Fibroblast of pulmonary artery (primary cell): ENCODE measurements at regions not wholly inside any gene's neighbourhood (a gene's known extent, or its start where the extent isn't known, plus 50 kb on each side); places are given as distances from the start of the nearest gene placed in this dataset.

Experiments
- DNase-seq: peaks from one replicate; pipeline ENCODE4 v3.0.0-alpha.2; 2010; ENCODE audit warnings: low read depth
- H3K4me3 ChIP-seq: replicated peaks from 2 replicates; pipeline ENCODE4 v1.5.1; 2011; ENCODE audit warnings: low read depth, mild to moderate bottlenecking, control low read depth, low read length, moderate library complexity
- TF ChIP-seq, protein P1 (sequence below): IDR thresholded peaks from 2 replicates; pipeline ENCODE4 v1.5.1; 2011; ENCODE audit warnings: mild to moderate bottlenecking, control low read depth, low read length, inconsistent platforms; ENCODE audit errors: missing control alignments

DNA sequence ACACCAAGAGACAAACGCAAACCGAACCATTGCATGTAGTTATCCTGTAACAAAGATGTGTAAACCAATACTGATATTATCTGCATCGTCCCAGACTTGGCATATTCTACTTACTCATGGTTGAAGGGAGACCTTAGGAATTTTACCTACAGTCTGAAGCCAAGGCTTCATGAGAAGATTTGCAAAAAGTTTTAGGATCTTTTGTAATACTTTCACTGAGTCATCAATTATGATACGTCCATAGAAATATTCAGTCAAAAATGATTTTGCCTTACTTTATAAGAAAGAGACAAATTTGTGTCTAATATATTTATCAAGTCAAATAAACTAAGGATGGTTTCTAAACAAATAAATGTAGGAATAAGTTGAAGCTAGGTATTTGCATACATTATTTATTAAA, 1176.1 kb upstream of the ADGRL2 start:
- TF ChIP-seq, protein P1, sequence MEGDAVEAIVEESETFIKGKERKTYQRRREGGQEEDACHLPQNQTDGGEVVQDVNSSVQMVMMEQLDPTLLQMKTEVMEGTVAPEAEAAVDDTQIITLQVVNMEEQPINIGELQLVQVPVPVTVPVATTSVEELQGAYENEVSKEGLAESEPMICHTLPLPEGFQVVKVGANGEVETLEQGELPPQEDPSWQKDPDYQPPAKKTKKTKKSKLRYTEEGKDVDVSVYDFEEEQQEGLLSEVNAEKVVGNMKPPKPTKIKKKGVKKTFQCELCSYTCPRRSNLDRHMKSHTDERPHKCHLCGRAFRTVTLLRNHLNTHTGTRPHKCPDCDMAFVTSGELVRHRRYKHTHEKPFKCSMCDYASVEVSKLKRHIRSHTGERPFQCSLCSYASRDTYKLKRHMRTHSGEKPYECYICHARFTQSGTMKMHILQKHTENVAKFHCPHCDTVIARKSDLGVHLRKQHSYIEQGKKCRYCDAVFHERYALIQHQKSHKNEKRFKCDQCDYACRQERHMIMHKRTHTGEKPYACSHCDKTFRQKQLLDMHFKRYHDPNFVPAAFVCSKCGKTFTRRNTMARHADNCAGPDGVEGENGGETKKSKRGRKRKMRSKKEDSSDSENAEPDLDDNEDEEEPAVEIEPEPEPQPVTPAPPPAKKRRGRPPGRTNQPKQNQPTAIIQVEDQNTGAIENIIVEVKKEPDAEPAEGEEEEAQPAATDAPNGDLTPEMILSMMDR, result no peak
- DNase-seq, result no peak
- H3K4me3 ChIP-seq, result no peak overlapping the region

DNA sequence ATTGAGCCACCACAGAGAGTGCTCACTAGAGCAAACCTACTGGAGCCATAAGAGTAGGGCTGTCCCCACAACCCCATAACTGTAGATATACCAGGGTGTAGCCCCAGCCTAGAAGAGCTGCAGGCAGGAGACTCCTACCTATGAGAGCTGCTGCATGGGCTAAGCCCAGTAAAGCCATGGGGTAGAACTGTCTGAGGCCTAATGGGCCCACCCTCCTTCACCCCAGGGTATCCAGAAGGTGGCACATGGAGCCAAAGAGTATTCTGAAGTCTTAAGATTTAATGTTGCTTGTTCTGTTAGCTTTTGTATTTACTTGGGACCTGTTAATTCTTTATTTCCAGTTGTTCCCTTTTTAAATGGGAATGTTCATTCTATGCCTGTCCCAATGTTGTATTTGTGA, 1193.7 kb upstream of the ADGRL2 start:
- no peak for DNase-seq
- TF ChIP-seq, protein P1, result no peak

DNA sequence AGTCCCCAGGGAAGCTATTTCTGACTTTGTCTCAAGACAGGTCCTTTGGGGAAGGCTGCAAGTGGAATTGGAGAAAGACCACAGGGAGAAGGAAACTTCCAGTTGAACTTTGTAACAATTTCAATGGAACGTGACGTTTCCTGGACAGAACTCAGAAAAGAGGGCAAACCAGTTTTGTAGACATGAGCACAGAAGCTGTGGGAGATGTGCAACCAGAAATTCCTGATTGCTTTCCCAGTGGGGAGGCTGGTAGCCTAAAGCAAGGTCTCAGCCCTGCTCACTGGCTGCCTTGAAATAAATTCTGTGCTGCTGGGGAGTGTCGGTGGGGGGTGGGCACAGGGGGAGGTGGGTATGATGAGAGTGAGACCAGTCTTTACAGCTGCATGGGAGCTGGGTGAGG, 1206.7 kb upstream of the ADGRL2 start:
- no peak for DNase-seq
- TF ChIP-seq, protein P1, result no peak
- no peak overlapping the region for H3K4me3 ChIP-seq

More for the DNA sequence above, 1193.7 kb upstream of the ADGRL2 start:
- H3K4me3 ChIP-seq, result no peak overlapping the region

DNA sequence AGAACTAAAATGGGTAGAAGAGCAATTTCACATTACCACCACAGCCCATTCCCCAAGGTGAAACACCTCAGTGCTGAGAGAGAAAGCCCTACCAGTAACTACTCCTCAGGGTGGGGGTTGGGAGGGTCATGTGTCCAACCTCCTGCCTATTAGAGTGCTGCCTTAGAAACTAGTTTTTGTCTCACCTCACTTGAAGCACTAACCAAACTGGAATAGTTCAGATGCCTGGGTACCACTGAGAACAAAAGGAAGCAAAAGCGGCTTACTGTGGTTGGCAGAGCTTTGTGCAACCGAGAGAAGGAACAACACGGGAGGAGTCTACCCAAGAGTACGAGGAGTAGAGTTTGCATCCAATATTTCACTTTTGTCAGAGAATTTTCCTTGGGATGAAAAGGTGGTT, 1207.5 kb upstream of the ADGRL2 start:
- TF ChIP-seq, protein P1, result no peak
- no peak for DNase-seq
- no peak overlapping the region for H3K4me3 ChIP-seq

DNA sequence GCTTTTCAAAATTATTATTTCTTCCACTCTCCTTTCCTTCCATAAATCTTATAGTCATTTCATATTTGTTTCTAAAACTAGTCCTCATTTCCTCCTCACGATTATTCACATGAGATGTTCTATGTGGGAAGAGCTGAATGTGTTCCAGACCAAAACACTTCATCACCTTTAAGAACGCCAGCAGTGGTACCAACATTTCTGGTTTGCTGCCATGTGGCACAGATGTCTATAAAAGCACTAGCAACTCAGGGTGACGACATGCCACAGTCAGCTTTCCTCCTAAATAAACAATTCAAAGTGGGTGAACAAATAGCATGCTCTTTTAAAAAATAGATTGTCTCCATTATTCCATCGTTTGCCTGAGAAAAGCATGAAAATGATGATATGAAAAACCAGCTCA, 1217.8 kb upstream of the ADGRL2 start:
- no peak for DNase-seq
- TF ChIP-seq, protein P1, result no peak
- no peak overlapping the region for H3K4me3 ChIP-seq

DNA sequence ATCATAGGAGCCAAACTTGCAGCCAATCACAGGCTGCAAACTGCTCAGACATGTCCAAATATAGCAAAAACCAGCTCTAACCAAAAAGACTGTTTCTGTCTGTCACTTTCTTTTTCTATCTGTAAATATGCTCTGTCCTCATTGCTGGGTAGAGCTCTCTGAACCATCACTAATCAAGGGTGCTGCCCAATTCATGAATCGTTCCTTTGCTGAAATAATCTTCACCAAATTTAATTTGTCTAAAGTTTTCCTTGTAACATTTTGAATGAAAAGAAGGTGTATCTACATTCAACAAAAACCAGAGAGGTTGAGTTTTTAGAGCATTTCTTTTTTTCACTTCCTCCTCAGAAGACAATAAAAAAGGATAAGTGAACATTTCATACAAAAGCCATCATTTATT, 1221.7 kb upstream of the ADGRL2 start:
- no peak for DNase-seq
- H3K4me3 ChIP-seq, result no peak overlapping the region
- TF ChIP-seq, protein P1, result no peak

DNA sequence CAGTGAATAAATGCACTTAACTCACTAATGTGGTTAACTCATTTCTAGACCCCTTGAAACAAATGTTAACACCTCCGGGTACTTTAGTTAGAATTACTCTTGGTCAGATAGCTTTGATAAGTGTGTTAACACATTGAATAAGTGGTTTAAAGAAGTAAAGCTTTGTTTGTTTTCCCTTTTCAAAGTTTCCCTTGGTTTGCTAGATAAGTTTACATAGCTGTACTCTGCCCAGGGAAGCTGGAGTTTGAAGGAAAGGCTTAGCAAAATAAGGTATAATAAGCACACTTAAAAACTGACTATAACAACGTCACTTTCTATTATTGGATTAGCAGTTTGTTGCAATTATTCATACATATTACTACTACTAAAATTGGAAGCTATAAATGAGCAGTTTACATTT, 1233.9 kb upstream of the ADGRL2 start:
- no peak for DNase-seq
- H3K4me3 ChIP-seq, result no peak overlapping the region
- TF ChIP-seq, protein P1, result no peak
